Progenitor cell of endocrine pancreas (in vitro differentiated cells): ENCODE measurements at regions not wholly inside any gene's neighbourhood (a gene's known extent, or its start where the extent isn't known, plus 50 kb on each side); places are given as distances from the start of the nearest gene placed in this dataset.

Experiments
- DNase-seq: peaks from one replicate; pipeline ENCODE4 v3.0.0; 2021; ENCODE audit warnings: low spot score; ENCODE audit not compliant: unreplicated experiment
- H3K27ac Mint-ChIP-seq: 2 replicates; pipeline ENCODE4 v1.8.0; 2021; ENCODE audit warnings: mild to moderate bottlenecking, moderate library complexity, mixed read lengths
- H3K27me3 Mint-ChIP-seq: 2 replicates; pipeline ENCODE4 v1.8.0; 2021; ENCODE audit warnings: mixed read lengths
- H3K36me3 Mint-ChIP-seq: 2 replicates; pipeline ENCODE4 v1.8.0; 2022; ENCODE audit warnings: mixed read lengths; ENCODE audit not compliant: insufficient read depth
- H3K4me1 Mint-ChIP-seq: 2 replicates; pipeline ENCODE4 v1.8.0; 2021; ENCODE audit warnings: low read depth, mixed read lengths
- H3K4me3 Mint-ChIP-seq: 2 replicates; pipeline ENCODE4 v1.8.0; 2021; ENCODE audit warnings: low read depth, mild to moderate bottlenecking, moderate library complexity, mixed read lengths
- H3K9me3 Mint-ChIP-seq: 2 replicates; pipeline ENCODE4 v1.8.0; 2021; ENCODE audit warnings: low read depth, mixed read lengths
- TF ChIP-seq, protein P1 (sequence below): fragments of 200-600 bp; sonication (generic); IDR thresholded peaks from one replicate; pipeline ENCODE4 v1.5.0; 2021; ENCODE audit warnings: antibody characterized with exemption, mild to moderate bottlenecking; ENCODE audit not compliant: unreplicated experiment

DNA sequence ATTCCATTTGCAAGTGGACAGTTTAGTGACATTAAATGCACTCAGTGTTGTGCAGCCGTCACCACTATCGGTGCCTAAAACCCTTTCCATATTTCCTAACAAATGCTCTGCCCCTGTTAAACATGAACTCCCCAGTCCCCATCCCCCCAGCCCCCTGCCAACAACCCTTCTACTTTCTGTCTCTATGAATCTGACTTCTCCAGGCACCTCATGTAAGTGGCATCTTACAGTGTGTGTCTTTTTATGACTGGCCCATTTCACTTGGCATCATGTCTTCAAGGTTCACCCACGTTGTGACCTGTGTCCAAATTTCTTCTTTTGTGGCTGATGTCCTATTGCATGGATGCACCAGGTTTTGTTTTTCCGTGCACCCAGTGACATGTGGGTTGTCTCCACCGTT lies 140.9 kb upstream of the GPC1 start:
- TF ChIP-seq, protein P1, sequence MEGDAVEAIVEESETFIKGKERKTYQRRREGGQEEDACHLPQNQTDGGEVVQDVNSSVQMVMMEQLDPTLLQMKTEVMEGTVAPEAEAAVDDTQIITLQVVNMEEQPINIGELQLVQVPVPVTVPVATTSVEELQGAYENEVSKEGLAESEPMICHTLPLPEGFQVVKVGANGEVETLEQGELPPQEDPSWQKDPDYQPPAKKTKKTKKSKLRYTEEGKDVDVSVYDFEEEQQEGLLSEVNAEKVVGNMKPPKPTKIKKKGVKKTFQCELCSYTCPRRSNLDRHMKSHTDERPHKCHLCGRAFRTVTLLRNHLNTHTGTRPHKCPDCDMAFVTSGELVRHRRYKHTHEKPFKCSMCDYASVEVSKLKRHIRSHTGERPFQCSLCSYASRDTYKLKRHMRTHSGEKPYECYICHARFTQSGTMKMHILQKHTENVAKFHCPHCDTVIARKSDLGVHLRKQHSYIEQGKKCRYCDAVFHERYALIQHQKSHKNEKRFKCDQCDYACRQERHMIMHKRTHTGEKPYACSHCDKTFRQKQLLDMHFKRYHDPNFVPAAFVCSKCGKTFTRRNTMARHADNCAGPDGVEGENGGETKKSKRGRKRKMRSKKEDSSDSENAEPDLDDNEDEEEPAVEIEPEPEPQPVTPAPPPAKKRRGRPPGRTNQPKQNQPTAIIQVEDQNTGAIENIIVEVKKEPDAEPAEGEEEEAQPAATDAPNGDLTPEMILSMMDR, result no peak
- no peaks in the 10 kb centered on the region for H3K9me3 Mint-ChIP-seq
- no peak overlapping the region for H3K27ac Mint-ChIP-seq
- peaks cover 14% of the 10 kb centered on the region for H3K27me3 Mint-ChIP-seq
- no peak overlapping the region for H3K4me3 Mint-ChIP-seq
- no peak for DNase-seq
- H3K36me3 Mint-ChIP-seq, result no peaks in the 10 kb centered on the region
- H3K4me1 Mint-ChIP-seq, result peaks cover 2% of the 10 kb centered on the region

DNA sequence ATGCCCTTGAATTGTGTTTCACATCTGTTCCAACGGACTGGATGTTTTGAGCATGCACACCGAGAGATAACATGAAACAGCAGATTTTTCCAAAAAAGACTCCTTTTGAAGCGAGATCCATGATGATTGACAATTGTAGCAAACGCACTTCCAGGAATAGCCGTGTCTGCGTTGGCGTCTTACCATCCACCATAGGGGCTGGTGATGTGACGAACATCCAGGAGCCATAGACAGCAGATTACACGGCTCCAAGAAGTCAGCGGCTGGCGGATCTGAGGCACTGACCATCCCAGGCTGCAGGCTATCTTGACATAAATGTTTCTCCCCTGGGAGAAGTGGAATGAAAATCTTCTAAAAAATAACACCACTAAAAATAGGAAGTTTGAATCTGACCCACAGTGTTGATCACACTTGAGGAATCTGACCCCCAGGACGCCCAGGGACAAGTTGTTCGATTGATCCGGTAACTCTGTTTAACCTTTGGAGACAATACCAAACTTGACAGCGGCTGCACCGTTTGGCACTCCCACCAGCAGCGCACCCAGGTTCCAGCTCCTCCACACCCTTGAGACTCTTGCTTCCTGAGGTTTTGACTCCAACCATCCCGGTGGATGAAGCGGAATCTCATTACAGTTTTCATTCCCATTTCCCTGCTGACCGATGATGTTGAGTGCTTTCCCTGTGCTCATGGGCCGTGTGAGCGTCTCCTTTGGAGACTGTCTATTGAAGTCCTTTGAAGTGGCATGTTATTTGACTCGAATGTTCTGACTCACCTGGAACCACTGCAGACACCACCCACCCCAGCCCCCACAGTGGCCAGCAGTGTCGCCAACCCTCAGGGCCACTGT lies 140.0 kb upstream of the GPC1 start:
- TF ChIP-seq, protein P1, result no peak
- peaks cover 14% of the 10 kb centered on the region for H3K27me3 Mint-ChIP-seq
- DNase-seq, result no peak
- H3K9me3 Mint-ChIP-seq, result no peaks in the 10 kb centered on the region
- peaks cover 2% of the 10 kb centered on the region for H3K4me1 Mint-ChIP-seq
- H3K36me3 Mint-ChIP-seq, result no peaks in the 10 kb centered on the region
- no peak overlapping the region for H3K4me3 Mint-ChIP-seq
- H3K27ac Mint-ChIP-seq, result no peak overlapping the region

DNA sequence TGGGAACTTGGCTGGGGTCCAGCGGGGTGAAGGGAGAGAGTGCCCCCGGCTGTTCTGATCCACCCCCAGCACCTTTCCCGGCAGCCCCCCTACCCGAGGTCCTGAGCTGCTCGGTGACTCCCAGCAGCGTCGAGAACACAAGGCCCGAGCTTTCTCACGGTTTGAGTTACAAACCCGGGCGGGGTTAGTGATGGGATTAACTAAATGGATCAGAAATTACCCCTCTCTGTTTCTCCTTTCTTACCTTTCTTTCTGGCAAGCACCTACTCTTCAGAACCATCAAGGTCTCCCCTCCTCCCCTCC lies 139.4 kb upstream of the GPC1 start:
- peaks cover 2% of the 10 kb centered on the region for H3K4me1 Mint-ChIP-seq
- no peaks in the 10 kb centered on the region for H3K36me3 Mint-ChIP-seq
- no peak overlapping the region for H3K4me3 Mint-ChIP-seq
- H3K27ac Mint-ChIP-seq, result no peak overlapping the region
- H3K27me3 Mint-ChIP-seq, result peaks cover 11% of the 10 kb centered on the region
- DNase-seq, result no peak
- no peaks in the 10 kb centered on the region for H3K9me3 Mint-ChIP-seq
- TF ChIP-seq, protein P1, result no peak

DNA sequence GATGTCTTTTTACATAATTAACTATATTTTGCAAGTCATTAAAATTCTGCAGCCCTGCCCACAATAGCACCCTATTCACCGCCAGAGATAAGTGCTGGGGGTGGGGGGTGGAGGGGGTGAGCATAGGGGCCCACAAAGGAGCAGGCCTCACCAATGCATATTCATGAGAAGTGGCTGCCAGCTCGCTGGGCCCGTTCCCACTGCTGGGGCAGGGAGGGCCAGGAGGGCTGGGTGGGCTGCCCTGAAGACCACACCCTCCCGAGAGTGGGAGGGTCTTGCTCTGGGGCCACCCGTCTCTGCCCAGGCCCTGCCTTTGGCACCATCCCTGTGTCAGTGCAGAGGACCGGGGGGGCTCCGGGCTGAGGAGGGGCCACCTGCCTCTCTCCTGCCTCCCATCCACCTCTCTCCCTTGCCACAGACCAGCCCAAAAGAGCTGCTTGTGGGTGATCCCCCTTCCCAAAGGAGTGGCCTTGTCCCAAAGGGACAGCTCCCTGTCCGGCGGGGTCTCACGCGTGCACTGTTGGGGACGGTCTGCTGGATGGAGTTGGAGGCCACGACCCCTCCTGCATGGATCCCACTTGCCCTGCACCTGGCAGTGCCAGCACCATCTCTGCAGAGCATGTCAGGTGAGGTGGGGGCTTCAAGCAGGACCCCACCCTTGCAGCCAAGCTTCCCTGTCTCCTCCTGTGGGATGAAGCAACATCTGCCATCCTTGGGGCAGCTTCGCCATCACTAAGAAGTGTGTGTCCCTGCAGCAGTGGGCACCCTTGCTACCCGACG lies 138.8 kb upstream of the GPC1 start:
- DNase-seq, result no peak
- TF ChIP-seq, protein P1, result no peak

DNA sequence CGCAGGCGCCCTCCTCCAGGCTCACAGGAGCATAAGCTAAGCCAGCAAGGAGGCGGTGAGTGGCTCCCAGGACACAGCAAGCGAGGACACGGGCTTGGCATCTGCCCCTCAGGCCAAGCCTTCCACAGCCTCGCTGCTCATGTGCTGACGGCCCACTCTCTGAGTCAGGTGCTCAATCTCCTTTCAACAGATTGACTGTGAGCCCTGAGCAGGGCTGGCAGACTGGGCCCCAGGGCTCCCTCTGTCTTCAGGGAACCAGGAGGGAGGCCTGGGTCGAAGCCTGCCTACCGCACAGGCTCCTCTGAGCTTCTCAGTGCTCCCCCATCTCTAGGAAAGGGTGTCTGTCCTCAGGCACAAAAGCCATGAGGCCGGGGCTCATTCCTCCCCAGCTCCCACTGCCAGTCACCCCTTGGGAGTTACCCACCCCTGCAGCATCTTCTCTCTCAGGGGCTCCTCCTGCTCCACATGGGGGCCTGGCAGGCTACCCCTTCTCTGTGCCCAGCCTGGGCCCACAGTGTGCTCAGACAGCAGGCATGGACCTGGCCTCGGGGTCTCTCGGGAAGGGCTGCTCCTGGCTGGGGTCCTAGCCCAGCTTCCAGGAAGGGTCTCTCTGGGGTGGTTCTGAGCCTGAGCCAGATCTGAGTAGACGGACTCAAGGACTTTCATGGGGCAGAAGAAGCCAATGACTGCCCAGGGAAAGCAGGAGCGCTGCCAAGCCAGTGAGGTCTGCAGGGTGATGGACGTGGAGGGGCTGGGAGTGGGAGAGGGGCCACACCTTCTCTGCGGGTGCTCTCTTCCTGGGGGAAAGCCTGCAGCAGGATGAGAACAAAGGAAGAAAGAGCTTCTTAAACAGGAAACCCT lies 138.0 kb upstream of the GPC1 start:
- Mint-ChIP-seq H3K9me3 (no peaks in the 10 kb centered on the region), H3K27ac (no peak overlapping the region), H3K4me1 (peaks cover under 1% of the 10 kb centered on the region), H3K4me3 (no peak overlapping the region), H3K36me3 (no peaks in the 10 kb centered on the region), H3K27me3 (peaks cover 6% of the 10 kb centered on the region)
- TF ChIP-seq, protein P1, result no peak
- no peak for DNase-seq

More for the DNA sequence above, 138.8 kb upstream of the GPC1 start:
- H3K9me3 Mint-ChIP-seq, result no peaks in the 10 kb centered on the region
- H3K4me1 Mint-ChIP-seq, result peaks cover 2% of the 10 kb centered on the region
- no peaks in the 10 kb centered on the region for H3K36me3 Mint-ChIP-seq
- peaks cover 6% of the 10 kb centered on the region for H3K27me3 Mint-ChIP-seq
- H3K27ac Mint-ChIP-seq, result no peak overlapping the region
- H3K4me3 Mint-ChIP-seq, result no peak overlapping the region
